Neural progenitor cell (in vitro differentiated cells): ENCODE measurements at regions not wholly inside any gene's neighbourhood (a gene's known extent, or its start where the extent isn't known, plus 50 kb on each side); places are given as distances from the start of the nearest gene placed in this dataset.

Experiments used
- EZH2 ChIP-seq: fragments of 200-600 bp; sonication (generic); IDR thresholded peaks from 2 replicates; pipeline ENCODE4 v1.6.1; 2017; ENCODE audit warnings: antibody characterized with exemption, mild to moderate bottlenecking, moderate library complexity
- EZH2phosphoT487 ChIP-seq: fragments of 200-600 bp; sonication (generic); IDR thresholded peaks from 2 replicates; pipeline ENCODE4 v1.6.1; 2017; ENCODE audit warnings: antibody characterized with exemption
- TF ChIP-seq, protein P1 (sequence below): fragments of 200-600 bp; sonication (generic); IDR thresholded peaks from 2 replicates; pipeline ENCODE4 v1.5.1; 2017; ENCODE audit warnings: antibody characterized with exemption, mild to moderate bottlenecking

DNA sequence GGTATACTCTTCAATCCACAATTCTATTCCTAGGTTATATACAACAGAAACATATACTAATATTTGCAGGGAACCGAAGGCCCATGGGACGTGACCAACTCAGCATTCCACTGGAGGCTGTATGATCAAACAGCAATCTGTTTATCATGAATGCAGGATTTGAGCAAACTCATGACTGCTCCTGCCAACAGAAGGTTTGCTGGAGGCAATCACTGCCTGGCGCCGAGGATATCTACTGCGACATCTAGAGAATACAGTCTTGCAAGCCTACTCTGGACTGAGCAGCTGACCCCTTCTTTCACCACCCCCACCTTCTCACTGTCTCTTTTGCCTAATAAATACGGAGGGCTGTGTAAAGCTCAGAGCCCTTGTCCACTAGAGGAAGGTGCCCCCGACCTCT is 90.5 kb upstream of the CDH10 start:
- TF ChIP-seq EZH2 (no peak), EZH2phosphoT487 (no peak)
- TF ChIP-seq, protein P1, sequence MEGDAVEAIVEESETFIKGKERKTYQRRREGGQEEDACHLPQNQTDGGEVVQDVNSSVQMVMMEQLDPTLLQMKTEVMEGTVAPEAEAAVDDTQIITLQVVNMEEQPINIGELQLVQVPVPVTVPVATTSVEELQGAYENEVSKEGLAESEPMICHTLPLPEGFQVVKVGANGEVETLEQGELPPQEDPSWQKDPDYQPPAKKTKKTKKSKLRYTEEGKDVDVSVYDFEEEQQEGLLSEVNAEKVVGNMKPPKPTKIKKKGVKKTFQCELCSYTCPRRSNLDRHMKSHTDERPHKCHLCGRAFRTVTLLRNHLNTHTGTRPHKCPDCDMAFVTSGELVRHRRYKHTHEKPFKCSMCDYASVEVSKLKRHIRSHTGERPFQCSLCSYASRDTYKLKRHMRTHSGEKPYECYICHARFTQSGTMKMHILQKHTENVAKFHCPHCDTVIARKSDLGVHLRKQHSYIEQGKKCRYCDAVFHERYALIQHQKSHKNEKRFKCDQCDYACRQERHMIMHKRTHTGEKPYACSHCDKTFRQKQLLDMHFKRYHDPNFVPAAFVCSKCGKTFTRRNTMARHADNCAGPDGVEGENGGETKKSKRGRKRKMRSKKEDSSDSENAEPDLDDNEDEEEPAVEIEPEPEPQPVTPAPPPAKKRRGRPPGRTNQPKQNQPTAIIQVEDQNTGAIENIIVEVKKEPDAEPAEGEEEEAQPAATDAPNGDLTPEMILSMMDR = no peak
